NCI-H2081 treated with DMSO at 0.1 percent for 48 hours (cell line): ENCODE measurements at regions not wholly inside any gene's neighbourhood (a gene's known extent, or its start where the extent isn't known, plus 50 kb on each side); places are given as distances from the start of the nearest gene placed in this dataset.

Experiments used
- DNase-seq: peaks from one replicate; lab custom pipeline; 2025; lab: John Stamatoyannopoulos, UW

DNA sequence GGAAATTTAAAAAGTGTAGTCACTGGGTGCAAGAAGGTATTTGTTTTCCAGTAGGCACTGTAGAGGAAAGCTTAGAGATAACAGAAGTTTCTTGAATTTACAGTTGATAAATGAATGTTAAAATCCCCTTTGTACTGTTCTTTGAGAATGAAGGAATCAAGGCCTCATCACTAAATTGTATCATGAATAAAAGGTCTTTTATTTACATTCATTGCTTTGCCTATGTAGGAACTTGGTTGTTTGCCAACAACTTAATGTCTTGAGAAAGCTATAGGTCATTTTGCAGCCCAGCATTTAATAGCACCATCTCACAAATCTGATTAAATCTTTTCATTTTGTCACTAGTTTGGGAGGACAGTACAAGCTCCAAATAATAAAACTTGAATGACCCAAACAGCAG, 213.9 kb upstream of the ITGA4 start:
- DNase-seq: no peak

DNA sequence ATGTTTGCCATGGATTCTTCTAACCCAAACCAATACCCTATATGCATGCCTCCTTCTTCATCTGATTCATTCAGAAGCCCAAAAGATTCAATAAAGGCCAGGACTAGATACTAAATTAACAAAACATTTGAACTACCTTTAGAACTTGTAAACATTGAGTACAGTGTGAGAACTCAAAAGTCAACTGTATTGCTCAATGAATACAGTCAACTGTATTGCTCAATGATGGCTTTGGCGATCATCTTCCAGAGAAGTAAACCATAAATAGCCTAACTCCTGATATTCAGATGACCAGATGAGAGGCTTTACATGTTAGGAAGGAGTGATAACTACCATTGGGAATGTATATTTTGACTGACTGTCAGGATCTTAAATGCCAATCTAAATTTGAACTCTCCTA, 206.5 kb upstream of the ITGA4 start:
- DNase-seq: no peak

DNA sequence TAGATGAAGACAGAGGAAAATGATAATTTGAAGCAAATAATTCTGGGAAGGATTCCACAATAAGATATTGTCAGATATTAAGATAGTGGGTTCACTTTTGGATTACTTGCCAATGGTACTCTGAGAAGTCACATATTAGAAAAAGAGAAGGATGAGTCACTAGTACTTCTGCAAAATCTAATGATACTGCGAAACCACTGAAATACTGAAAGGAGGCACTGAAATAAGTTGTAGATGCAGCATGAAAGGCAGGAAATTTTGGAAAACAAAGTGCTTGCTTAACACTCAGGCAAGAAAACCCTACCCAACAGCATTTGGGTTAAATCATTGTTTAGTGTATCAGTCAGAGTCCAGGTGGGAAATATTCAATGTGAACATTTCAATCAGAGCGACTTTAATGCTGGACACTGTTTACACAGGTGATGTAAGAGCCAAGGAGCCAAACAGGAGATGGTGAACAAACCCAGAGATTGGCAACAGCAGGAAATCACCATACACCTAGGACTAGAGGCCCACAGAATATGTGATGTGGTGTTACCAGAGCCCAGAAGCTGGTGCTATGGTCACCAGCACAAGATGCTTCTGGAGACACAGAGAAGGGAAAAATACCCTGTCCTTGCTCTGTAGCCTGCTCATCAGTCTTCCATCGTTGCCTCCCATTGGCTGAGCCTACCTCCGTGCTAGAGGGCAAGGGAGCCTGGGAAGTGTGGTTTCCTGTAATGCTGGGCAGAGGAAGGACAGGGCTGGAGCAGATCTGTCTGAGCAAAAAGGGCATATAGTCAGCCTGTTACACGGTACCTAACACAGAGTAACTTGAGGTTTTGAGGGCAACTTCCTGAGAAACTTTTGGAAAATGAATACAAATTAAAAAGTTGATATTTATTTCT, 204.7 kb upstream of the ITGA4 start:
- DNase-seq: no peak

DNA sequence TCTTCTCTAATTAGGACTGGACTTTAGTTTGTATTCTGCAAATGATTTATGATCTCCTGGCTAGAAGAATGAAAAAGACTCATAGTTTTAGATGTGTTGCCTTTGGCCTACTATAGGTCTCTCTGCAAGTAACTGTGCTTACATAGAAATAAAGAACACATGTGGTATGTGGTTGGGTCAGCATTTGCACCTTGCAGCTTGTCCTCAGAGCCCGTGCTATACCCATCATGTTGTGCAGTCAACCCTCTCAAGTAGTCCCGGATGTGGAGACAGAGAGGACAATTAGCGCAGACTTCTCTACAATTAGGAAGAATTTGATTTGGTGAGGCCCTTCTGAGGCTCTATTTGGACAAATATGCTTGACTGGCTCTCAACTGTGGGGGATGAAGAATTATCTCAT, 203.7 kb upstream of the ITGA4 start:
- no peak for DNase-seq

DNA sequence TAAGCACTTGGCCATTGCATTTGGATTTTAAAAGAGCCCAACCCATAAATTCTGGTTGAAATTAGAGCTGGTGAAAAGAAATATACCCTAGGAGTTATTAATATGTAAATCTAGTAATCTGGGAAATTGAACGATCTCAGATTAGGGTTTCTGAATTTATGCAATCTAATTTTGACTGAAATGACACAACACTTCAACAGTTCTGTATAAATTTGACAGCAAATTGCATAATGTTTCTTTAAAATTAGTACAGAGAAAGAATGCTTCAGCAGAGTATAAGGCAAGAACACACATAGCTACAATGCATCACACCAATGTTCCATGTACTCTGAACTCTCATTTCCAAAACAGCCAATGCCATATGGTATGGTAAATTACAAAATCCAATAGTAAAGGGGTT, 201.5 kb upstream of the ITGA4 start:
- no peak for DNase-seq

DNA sequence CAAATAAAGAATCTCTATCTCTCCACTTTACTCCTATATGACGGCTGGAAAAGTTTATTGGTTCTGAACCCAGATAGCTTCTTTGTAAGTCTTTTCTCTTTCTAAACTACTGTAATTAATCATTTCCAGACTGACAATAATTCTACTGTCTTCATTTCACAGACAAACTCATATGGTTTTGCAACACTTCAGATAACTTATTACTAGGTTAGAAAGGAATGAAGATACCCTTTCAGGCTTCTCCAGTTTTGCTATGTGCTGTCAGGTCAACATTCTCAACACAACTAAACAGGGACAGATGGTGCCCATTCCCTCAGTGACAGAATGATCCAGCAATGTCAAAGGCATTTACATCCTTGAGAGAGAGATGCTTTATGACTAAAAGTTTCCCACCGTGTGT, 198.5 kb upstream of the ITGA4 start:
- no peak for DNase-seq

DNA sequence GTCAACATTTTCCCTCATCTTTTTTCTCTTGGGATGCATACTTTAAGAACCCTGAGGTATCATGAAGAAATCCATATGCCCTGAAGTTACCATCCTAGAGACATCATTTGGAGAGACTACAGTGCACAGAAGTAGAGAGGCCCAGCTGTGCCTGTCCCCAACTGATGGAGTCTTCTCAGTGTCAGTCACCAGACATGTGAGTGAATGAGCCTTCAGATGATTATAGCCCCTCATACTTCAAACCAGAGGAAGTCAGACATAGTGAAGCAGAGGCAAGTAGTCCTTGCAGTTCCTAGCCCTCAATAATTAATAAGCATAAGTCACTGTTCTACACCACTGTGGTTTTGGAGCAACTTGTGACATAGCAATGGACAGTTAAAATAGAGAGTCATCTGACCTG, 194.4 kb upstream of the ITGA4 start:
- no peak for DNase-seq

DNA sequence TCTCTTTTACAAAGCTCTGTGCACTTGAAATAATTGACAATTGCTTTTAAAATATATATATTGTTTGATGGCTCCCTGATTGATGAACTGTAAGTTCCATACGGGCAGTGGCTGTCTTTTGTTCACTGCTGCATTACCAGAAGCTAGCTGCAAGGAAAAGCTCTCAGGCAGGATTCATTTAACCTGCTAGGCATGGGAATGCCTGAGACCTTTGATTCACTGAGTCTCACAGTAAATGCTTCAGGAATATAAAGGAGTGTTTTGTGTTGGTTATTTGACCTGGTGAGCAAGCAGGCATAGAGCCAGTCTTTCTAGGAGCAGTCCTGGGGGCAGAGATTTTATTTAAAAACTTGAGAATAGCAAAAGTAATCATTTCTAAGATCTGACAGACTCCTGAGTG, 193.2 kb upstream of the ITGA4 start:
- no peak for DNase-seq

DNA sequence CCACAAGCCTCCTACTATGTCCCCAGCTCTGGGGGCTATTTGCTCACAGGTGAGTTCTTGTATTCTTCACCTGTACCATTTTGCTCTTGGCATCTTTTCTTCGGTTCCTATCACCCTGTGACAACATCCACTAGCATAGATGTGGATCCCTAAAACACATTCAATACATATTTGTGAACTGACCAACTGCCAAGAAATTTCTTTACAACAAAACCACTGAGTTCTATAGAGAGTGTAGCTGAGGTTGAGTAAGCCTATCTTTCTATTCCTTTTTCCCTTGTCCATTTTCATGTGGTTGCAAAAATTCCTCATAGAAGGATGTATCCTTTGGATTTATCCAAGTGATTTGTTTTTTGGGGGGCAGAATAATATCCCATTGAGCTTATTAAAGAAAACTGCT, 192.7 kb upstream of the ITGA4 start:
- DNase-seq: no peak

DNA sequence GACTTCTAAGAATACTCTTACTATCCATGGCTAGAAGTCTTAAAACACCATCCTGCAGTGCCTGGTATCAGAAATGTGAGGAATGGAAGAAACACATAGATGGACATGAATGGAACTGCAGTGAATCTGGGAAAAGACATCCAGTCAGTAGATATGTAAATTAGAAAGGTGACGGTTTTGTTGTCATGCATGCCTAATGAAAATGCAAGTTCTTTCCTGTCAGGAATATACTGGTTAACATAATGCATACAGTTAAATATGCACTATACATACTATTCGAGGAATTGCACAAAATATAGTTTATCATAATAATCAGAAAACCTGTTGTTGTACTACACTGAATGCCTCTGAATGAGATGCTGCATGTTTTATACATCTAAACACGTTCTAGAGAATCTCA, 190.6 kb upstream of the ITGA4 start:
- no peak for DNase-seq

DNA sequence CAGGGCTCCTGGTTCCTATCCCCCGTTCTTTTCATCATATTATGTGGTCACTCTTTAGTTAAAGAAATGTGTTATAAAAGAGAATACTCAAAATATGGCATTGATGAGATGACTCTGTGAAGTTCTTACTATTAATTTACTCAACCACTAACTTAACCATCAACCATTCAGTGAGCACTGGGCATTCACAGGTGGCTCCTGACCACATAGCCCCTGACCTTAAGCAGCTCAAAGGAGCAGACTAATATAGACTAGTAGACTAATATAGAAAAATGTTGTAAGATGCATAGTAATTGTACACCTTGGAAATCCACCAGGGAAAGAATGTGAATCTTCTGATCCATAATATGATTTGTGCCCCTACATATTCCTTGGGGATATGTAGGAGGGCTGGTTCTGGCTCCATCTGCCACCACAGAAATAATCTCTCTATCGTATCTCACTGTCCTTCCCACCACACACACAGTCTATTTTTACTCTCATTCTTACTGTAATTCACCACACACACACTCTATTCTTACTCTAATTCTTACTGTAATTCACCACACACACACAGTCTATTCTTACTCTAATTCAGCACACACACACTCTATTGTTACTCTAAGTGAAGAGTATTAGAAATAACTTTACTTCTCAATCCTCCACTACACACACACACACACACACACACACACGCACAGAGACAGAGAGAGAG, 188.9 kb upstream of the ITGA4 start:
- DNase-seq: no peak

DNA sequence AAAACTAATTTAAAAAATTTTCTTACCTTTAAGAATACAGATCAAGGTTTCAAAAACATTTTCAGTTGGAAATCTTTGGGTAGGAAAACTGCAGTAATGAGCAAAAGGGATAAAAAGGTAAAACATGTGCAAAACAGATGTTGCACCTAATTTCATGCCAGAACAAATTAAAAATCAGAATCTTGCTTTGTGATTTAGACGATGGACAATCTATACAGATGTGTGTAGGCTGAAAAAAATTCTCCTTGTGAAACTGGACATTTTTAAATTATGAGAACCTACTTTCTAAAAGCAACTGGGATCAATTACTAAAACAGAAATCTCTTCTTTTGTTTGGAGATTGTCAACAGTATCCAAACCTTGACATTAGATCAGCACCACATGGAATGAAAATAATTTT, 183.2 kb upstream of the ITGA4 start:
- no peak for DNase-seq

DNA sequence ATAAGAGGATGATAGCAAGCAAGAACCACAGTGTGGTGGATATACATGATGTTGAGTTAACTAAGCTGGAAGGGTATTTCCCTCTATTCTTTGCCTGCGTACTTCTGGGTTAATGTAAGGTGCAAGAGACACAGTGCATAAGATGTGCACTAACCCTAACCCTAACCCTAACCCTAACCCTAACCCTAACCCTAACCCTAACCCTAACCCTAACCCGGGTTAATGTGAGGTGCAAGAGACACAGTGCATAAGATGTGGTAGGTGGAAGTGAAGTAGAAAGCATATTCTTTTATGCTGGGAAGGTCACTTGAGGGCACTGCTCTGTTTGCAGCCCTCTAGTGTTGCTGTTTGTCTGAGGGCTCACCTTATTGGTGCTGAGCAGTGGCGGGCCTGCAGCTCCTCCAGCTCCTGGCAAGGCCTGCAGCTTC, 181.5 kb upstream of the ITGA4 start:
- DNase-seq: no peak

DNA sequence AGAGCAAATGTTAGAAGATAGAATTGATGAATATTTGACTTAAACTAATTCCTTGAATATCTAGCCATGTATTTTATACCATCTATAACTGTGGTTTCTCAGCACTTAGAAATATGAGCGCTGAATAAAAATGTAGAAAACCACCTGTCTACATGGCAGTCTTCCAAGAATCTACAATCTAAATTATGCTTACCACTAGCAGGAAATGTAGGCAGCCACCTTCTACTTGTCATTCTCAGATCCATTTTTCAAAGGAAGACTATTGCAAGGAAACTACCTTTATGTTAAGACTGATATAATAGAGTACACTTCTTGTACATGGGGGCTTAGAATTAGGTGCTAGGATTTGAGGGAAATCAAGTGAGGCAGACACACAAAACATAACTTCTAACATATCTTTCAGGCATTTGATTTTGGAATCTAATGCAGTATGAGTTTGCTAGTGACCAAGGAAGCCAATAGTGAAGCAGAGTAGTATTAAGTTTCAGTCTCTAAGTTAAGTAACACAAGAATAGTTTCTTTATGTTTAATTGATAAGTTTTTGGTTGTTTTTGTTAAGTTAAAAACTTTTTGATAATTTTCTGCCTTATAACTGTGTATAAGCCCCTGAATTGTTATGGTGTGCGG, 175.9 kb upstream of the ITGA4 start:
- DNase-seq: no peak

DNA sequence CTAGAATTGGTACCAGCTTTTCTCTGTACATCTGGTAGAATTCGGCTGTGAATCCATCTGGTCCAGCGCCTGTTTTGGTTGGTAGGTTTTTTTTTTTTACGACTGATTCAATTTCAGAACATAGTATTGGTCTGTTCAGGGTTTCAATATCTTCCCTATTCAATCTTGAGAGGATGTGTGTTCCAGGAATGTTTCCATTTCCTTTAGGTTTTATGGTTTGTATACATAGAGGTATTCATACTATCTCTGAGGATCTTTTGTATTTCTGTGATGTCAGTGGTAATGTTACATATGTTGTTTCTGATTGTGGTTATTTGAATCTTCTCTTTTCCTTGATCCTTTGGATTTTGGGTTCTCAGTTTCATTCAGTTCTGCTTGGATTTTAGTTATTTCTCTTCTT, 172.1 kb upstream of the ITGA4 start:
- no peak for DNase-seq

DNA sequence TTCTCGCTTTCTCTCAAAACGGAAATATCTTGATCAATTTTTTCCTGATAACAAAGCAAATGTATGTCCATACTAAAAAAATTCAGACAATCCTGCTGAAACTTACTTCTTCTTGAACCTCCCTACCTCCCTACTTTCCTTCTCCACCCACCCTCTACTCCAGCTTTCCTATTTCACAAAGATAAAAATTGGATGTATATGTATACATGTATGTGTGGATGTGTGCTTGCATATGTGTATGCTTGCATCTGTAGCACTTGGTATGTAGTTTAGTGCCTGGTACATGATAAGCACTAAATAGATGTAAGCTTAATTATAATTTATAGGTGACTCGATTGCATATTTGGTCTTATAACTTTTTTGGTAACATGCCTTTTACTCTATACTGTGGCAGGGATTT, 167.5 kb upstream of the ITGA4 start:
- no peak for DNase-seq

DNA sequence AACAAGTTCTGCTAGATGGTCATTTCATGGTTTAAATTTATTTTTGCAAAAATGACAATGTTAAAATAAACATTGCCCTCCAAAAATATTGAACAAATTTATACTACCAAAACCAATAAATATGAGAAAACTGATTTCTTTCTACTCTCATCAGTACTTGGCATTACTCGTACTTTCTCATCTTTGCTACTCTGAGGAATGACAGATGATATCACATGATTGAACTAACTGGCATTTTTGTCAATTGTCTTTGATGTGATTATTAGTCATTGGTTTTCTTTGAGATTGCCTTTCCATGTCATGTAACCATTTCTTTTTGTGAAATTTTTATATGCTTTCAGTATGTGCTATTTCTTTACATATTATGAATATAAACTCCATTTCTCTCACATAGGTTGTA, 167.0 kb upstream of the ITGA4 start:
- DNase-seq: no peak

DNA sequence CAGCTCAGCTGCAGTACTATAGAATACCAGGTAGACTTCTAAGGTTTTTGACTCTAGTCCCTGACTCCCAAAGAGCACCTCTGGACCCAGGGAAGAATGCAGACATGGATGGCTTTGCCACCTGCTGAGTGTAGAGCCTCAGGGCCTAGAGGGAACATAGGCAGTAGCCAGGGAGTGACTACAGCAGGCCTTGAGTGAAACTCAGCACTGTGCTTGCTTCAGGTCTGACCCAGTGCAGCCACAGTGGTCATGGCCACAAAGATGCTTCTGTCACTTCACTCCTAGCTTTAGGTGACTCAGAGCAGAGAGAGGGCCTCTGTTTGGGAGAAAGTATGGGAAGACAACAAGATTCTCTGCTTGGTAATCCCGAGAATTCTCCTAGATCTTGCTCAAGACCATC, 162.2 kb upstream of the ITGA4 start:
- no peak for DNase-seq

DNA sequence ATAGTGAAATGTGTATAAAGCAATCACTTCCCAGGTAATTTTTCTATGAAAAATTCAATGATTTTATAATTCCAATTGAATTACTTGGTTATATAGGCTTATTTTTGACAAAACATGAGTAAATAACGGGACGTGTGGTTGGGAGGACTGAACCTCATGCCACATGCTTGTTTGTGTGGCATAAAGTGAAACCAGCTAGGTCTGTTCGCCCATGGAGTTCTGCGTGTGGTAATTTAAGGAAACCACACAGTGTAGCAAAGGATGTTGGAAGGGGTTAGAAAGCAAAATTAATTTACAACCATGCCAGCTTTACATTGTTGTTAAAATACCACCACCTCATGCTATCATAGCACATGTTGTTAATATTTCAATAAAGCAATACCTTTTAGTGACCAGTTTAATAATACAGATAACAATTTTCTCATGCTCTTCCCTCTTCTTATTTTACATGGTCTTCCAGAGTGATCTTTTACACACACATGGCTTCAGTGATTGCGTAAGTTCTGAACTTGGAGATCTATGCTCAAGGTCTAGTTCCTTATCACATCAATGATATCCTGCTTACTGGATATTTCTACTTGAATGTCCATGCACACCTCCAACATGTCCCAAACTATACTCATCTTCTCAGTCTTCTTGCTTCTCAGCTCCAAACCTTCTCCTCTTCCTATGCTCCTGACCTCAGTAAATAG, 156.4 kb upstream of the ITGA4 start:
- no peak for DNase-seq

DNA sequence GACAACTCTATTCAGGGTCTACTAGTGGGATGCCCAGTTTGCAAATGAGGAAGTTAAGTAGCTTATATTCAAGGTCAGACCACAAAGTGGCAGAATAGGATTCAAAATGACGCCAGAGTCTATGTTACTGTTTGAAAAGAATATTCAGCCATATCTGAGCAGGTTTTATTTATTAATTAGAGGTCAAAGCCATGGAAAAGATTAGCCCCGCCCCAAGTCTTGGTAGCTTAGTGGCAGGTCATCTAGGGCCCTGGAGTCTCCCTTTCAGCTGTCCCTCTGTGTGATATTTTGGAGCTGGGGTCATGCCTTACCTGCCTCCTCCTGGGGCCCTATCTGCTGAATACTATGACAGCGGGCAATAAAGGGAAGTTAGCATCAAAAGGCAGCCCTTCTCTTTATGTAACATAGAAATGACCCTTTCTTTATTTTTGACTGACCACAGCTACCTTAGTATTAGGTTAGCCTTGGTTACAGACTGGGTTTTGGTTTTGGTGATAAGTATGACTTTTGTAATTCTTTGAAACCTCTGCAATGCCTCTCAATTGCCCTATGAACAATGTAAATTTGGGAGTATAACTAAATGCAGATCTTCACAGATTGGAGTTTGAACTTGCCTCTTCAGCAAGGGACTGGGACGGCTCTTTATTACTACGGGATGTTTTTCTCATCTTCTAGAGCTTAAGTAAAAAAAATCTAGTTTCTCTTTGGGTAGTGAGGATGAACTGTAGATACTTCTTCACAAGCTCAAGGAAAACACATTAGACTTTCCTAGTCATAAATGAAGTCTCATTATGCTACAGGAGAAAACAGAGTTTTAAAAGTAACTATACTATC, 153.0 kb upstream of the ITGA4 start:
- DNase-seq: no peak

DNA sequence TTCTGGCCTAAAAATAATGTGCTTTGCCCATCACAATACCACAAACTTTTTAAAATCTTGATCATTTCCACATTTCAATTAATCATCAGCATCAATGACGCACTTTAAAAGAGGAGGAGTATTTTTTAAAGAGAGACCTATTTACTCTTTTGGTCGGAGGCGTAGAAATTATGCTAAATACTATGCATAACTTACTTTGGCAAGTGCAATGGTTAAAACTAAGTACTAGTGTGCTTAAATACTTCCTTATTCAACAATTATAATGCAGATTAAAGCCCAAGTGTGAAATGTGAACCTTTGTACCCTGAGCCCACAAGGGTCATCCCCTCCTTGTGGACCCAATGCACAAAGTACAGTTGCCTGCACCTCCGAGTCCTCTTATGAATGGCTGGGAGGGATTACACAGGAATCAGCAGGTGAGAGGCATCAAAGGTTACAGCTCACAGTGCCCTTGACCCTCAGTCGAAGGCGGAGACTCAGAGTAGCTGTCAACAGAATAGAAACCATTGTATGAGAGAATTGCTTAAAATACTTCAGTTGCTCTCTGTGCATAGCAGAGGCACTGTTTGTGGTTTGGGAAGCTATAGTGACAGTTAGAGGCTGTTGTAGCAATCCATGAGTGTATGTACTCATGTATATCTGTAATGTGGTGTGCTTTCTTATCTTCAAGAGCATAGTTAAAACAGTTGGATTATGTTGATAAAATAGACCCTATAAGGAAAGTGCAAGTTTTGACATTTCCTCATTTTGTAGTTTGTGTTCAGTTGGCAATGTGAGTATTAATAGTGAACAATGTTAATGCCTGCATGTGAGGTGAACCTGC, 151.7 kb upstream of the ITGA4 start:
- DNase-seq: no peak
